Heart right ventricle (tissue), 16 donors: ENCODE measurements at regions not wholly inside any gene's neighbourhood (a gene's known extent, or its start where the extent isn't known, plus 50 kb on each side); places are given as distances from the start of the nearest gene placed in this dataset.
"Not testable (repeated sequence)": the region's sequence is repeated elsewhere in the genome, so short reads cannot be mapped to it uniquely, and the experiment has no call there.

Experiments
- ATAC-seq, 8 donors: fragments of 200-7000 bp; cut with Tn5 transposase; one replicate each; pipeline ENCODE4 v1.9.1; 2020; ENCODE audit warnings: mild to moderate bottlenecking in 8 of 8, moderate library complexity in 8 of 8, moderate number of reproducible peaks in 1 of 8
- DNase-seq, 2 donors: peaks; one replicate each; pipeline ENCODE4 v3.0.0-alpha.2; 2020
- H3K27ac ChIP-seq, 10 donors: fragments of 200-600 bp; sonication (generic) in 2 of 10; one replicate each; pipeline versions ENCODE4 v1.5.0 to v1.8.0; 2020 to 2022; ENCODE audit warnings: mild to moderate bottlenecking in 3 of 10
- H3K27me3 ChIP-seq, 7 donors: fragments of 200-600 bp; one replicate each; pipeline ENCODE4 v1.8.0; 2021 to 2022; ENCODE audit warnings: mild to moderate bottlenecking in 2 of 7
- H3K36me3 ChIP-seq, 9 donors: fragments of 200-600 bp; sonication (generic) in 1 of 9; one replicate each; pipeline versions ENCODE4 v1.5.0 to v1.8.0; 2020 to 2022; ENCODE audit warnings: mild to moderate bottlenecking in 2 of 9
- H3K4me1 ChIP-seq, 9 donors: fragments of 200-600 bp; sonication (generic) in 1 of 9; one replicate each; pipeline versions ENCODE4 v1.5.0 to v1.8.0; 2020 to 2022; ENCODE audit warnings: mild to moderate bottlenecking in 4 of 9
- H3K4me3 ChIP-seq, 10 donors: fragments of 200-600 bp; sonication (generic) in 2 of 10; one replicate each; pipeline versions ENCODE4 v1.5.0 to v1.8.0; 2020 to 2022; ENCODE audit warnings: mild to moderate bottlenecking in 7 of 10, moderate library complexity in 2 of 10
- H3K9me3 ChIP-seq, 11 donors: fragments of 200-600 bp in 10 of 11; sonication (generic) in 2 of 11; one replicate each; pipeline versions ENCODE4 v1.5.0 to v1.8.0; 2013 to 2022; ENCODE audit warnings: mild to moderate bottlenecking in 2 of 11, control low read depth in 1 of 11, moderate library complexity in 1 of 11
- WGBS, 2 donors: extraction: QIAGEN DNeasy Blood & Tissue Kit; methylation state at CpG; one replicate each; pipeline ENCODE4 v1.1.7; 2013; ENCODE audit warnings: inconsistent platforms in 1 of 2; 5-methylcytosine and 5-hydroxymethylcytosine counted together
- intact Hi-C, 10 donors: fragments of 100-400 bp; cut with DNase I; formaldehyde crosslinking; loops; one replicate each; pipeline versions ENCODE4 v1.11.1 to v1.14.2; 2022
- TF ChIP-seq, protein P1 (sequence below), 9 donors: fragments of 200-600 bp; sonication (generic) in 2 of 9; IDR thresholded peaks; one replicate each; pipeline versions ENCODE4 v1.5.0 to v1.8.0; 2021 to 2022; ENCODE audit warnings: antibody characterized with exemption in 9 of 9, mild to moderate bottlenecking in 5 of 9, moderate library complexity in 1 of 9
- donor health status: Arrhythmogenic right ventricular cardiomyopathy.
- donor health status: ischemic (EF 13 %, LVEDD 7.1; RV severe dilation, severe dysfunction).
- donor health status: healthy with polysubstance abuse.
- donor health status: DM: no; HTN: yes; CAD: no.
- donor health status: DM: no; HTN: no; CAD: no.
- donor health status: ischemic (EF 25% LVEDD 6.9; RV normal size, moderate dysfunction).
- donor health status: ischemic (EF 25% LVEDD 5.7; RV mildly dilated, moderate dysfunction).
- donor health status: healthy.
- donor health status: DM: yes; HTN: yes; CAD: no.
- donor health status: Ischemic cardiomyopathy.
- donor health status: ischemic (EF 35%, LVEDD 5.7; RV mildly dilated, moderate dysfunction).
- donor health status: nonischemic (EF 11% LVEDD 7.7; RV severe dilation, severe dysfunction).
- donor health status: DM: yes; HTN: yes; CAD: no.
- donor health status: PGD.
- donor health status: ischemic (EF 29% LVEDD 5.4; RV normal size, mild dysfunction).
- donor health status: nonischemic (EF 23%, LVEDD 6.1; RV moderate dilation, normal function).

DNA sequence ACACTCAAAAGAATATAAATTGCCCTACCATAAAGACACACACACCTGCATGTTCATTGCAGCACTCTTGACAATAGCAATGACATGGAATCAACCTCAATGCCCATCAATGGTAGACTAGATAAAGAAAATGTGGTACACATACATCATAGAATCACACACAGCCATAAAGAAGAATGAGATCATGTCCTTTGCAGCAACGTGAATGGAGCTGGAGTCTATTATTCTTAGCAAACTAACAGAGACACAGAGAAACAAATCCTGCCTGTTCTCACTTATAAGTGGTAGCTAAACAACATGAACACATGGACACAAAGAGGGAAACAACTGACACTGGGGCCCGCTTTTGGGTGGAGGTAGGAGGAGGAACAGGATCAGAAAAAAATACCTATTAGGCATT is 2062.2 kb upstream of the CDH6 start:
- intact Hi-C loops, result no loop called here
- H3K9me3 ChIP-seq, result peaks cover 0 to 33% (median 13%) of the 10 kb centered on the region in 11 donors
- no peak for DNase-seq
- no peak overlapping the region for H3K27ac ChIP-seq
- H3K36me3 ChIP-seq, result no peaks in the 10 kb centered on the region
- 71 to 75% methylated on average over 2 of the region's 2 CpGs for WGBS, 2 donors
- no peak overlapping the region for H3K4me3 ChIP-seq
- no peaks in the 10 kb centered on the region for H3K4me1 ChIP-seq
- no peaks in the 10 kb centered on the region for H3K27me3 ChIP-seq
- ATAC-seq, result no peak
- TF ChIP-seq, protein P1, sequence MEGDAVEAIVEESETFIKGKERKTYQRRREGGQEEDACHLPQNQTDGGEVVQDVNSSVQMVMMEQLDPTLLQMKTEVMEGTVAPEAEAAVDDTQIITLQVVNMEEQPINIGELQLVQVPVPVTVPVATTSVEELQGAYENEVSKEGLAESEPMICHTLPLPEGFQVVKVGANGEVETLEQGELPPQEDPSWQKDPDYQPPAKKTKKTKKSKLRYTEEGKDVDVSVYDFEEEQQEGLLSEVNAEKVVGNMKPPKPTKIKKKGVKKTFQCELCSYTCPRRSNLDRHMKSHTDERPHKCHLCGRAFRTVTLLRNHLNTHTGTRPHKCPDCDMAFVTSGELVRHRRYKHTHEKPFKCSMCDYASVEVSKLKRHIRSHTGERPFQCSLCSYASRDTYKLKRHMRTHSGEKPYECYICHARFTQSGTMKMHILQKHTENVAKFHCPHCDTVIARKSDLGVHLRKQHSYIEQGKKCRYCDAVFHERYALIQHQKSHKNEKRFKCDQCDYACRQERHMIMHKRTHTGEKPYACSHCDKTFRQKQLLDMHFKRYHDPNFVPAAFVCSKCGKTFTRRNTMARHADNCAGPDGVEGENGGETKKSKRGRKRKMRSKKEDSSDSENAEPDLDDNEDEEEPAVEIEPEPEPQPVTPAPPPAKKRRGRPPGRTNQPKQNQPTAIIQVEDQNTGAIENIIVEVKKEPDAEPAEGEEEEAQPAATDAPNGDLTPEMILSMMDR (IDR thresholded peaks at IDR 0.05), result no peak

DNA sequence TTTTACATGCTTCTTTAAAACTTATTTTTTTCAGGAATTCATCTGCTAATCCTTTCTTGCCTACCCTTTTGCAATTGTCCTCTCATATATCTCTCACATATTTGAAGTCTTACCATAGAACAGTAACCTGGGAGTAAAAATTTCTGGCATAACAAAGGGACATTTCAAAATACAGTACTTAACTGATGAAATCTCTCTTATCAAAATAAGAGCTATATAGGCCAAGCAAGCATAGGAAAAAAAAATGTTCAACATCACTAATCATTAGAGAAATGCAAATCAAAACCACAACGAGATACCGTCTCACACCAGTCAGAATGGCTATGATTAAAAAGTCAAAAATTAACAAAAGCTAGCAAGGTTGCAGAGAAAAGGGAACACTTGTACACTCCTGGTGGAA is 2062.7 kb upstream of the CDH6 start:
- Histone ChIP-seq H3K4me1 (no peaks in the 10 kb centered on the region), H3K27ac (no peak overlapping the region), H3K9me3 (peaks cover 0 to 33% (median 13%) of the 10 kb centered on the region in 11 donors), H3K27me3 (no peaks in the 10 kb centered on the region), H3K36me3 (no peaks in the 10 kb centered on the region), H3K4me3 (no peak overlapping the region)
- DNase-seq (no peak), ATAC-seq (no peak)
- WGBS, 2 donors, result 88 to 89% methylated on average over 2 of the region's 2 CpGs
- intact Hi-C loops, result no loop called here
- TF ChIP-seq, protein P1 (IDR thresholded peaks at IDR 0.05), result no peak

DNA sequence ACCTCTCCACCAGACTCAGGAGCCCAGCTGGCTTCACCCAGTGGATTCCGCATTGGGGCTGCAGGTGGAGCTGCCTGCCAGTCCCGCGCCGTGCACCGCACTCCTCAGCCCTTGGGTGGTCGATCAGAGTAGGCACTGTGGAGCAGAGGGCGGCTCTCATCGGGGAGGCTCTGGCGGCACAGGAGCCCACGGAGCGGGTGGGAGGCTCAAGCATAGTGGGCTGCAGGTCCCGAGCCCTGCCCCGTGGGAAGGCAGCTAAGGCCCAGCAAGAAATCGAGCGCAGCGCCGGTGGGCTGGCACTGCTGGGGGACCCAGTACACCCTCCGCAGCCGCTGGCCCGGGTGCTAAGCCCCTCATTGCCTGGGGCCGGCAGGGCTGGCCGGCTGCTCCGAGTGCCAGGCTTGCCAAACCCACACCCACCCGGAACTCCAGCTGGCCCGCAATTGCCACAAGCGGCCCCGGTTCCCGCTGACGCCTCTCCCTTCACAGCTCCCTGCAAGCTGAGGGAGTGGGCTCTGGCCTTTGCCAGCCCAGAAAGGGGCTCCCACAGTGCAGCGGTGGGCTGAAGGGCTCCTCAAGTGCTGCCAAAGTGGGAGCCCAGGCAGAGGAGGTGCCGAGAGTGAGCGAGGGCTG is 2065.8 kb upstream of the CDH6 start:
- WGBS, 2 donors, result 93 to 96% methylated on average over 24 to 30 of the region's 32 CpGs
- H3K4me3 ChIP-seq, H3K27ac ChIP-seq, DNase-seq, ATAC-seq, H3K4me1 ChIP-seq, H3K27me3 ChIP-seq, H3K36me3 ChIP-seq, intact Hi-C loops: not testable (repeated sequence)
- H3K9me3 ChIP-seq, result peaks cover 0 to 21% (median 5%) of the 10 kb centered on the region in 11 donors

DNA sequence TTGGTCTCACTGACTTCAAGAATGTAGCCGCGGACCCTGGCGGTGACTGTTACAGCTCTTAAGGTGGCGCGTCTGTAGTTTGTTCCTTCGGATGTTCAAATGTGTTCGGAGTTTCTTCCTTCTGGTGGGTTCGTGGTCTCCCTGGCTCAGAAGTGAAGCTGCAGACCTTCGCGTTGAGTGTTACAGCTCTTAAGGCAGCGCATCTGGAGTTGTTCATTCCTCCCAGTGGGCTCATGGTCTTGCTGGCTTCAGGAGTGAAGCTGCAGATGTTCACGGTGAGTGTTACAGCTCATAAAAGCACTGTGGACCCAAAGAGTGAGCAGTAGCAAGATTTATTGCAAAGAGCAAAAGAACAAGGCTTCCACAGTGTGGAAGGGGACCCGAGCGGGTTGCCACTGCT is 2067.0 kb upstream of the CDH6 start:
- H3K4me3 ChIP-seq, H3K4me1 ChIP-seq, DNase-seq, ATAC-seq, intact Hi-C loops, H3K27ac ChIP-seq, H3K27me3 ChIP-seq, H3K36me3 ChIP-seq: not testable (repeated sequence)
- H3K9me3 ChIP-seq, result peaks cover 0 to 16% (median 0%) of the 10 kb centered on the region in 11 donors
- WGBS, 2 donors, result 91 to 94% methylated on average over 14 of the region's 14 CpGs

DNA sequence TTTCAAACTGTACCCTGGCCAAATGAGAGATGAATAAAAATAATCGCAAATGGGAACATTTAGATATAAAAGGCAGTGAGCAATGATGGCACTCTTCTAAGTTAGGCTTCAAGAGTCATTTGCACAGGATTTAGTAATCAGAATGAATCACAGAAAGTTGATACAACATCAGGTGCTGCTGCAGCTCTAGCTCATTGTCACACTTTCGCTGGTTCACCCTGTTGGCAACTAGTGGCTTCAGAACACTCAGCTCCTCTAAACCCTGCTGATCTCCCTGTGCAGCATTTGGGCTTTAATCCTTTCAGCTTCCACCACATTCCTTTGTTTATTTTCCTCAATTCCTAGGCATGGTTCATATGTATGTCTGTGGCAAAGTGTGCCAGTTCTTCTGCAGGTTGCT is 2071.2 kb upstream of the CDH6 start:
- no peak overlapping the region for H3K27ac ChIP-seq
- H3K36me3 ChIP-seq, result no peaks in the 10 kb centered on the region
- H3K4me1 ChIP-seq, result no peaks in the 10 kb centered on the region
- DNase-seq (no peak), ATAC-seq (no peak)
- TF ChIP-seq, protein P1 (IDR thresholded peaks at IDR 0.05), result no peak
- 76 to 80% methylated on average over 2 of the region's 2 CpGs for WGBS, 2 donors
- peaks cover 0 to 12% (median 0%) of the 10 kb centered on the region in 11 donors for H3K9me3 ChIP-seq
- intact Hi-C loops, result no loop called here
- H3K27me3 ChIP-seq, result no peaks in the 10 kb centered on the region
- no peak overlapping the region for H3K4me3 ChIP-seq
